Stomach smooth muscle (tissue), 2 donors: ENCODE measurements at regions not wholly inside any gene's neighbourhood (a gene's known extent, or its start where the extent isn't known, plus 50 kb on each side); places are given as distances from the start of the nearest gene placed in this dataset.
"Not testable (repeated sequence)": the region's sequence is repeated elsewhere in the genome, so short reads cannot be mapped to it uniquely, and the experiment has no call there.

Experiments
- H3K27ac ChIP-seq: one replicate; pipeline ENCODE4 v1.7.0; 2013; ENCODE audit warnings: mild to moderate bottlenecking, low read length, inconsistent platforms
- H3K27me3 ChIP-seq, 2 donors: one replicate each; pipeline ENCODE4 v1.7.0; 2013; ENCODE audit warnings: low read length in 2 of 2; ENCODE audit not compliant: insufficient read depth in 2 of 2, control insufficient read depth in 1 of 2
- H3K36me3 ChIP-seq, 2 donors: one replicate each; pipeline ENCODE4 v1.7.0; 2013; ENCODE audit warnings: low read length in 2 of 2; ENCODE audit not compliant: control insufficient read depth in 2 of 2, insufficient read depth in 2 of 2
- H3K4me1 ChIP-seq: one replicate; pipeline ENCODE4 v1.7.0; 2013; ENCODE audit warnings: low read length; ENCODE audit not compliant: control insufficient read depth, insufficient read depth
- H3K4me3 ChIP-seq, 2 donors: one replicate each; pipeline ENCODE4 v1.7.0; 2013; ENCODE audit warnings: low read length in 2 of 2
- H3K9ac ChIP-seq, 2 donors: one replicate each; pipeline ENCODE4 v1.7.0; 2013; ENCODE audit warnings: low read length in 2 of 2, mild to moderate bottlenecking in 1 of 2
- H3K9me3 ChIP-seq, 2 donors: one replicate each; pipeline ENCODE4 v1.7.0; 2013; ENCODE audit warnings: low read length in 2 of 2; ENCODE audit not compliant: control insufficient read depth in 2 of 2
- donor health status: healthy.
- donor health status: Pancreatic carcinoma.

- no peak overlapping the region for H3K9ac ChIP-seq
- no peak overlapping the region for H3K27ac ChIP-seq
- H3K36me3 ChIP-seq: no peaks in the 10 kb centered on the region
- peaks cover 0 to 3% of the 10 kb centered on the region in 2 donors for H3K9me3 ChIP-seq
- H3K4me3 ChIP-seq: no peak overlapping the region
- no peaks in the 10 kb centered on the region for H3K4me1 ChIP-seq
- H3K27me3 ChIP-seq: no peaks in the 10 kb centered on the region
Measured at GRCh38 chr3:176349706-176350105, 847.6 kb downstream of the TBL1XR1 start.

- peaks cover 0 to 3% of the 10 kb centered on the region in 2 donors for H3K9me3 ChIP-seq
- no peaks in the 10 kb centered on the region for H3K27me3 ChIP-seq
- H3K27ac ChIP-seq: no peak overlapping the region
- no peak overlapping the region for H3K9ac ChIP-seq
- no peaks in the 10 kb centered on the region for H3K36me3 ChIP-seq
- H3K4me1 ChIP-seq: no peaks in the 10 kb centered on the region
- no peak overlapping the region for H3K4me3 ChIP-seq
Measured at GRCh38 chr3:176347424-176348146, 849.7 kb downstream of the TBL1XR1 start.

GRCh38 chr3:176341963-176342362 is 855.3 kb downstream of the TBL1XR1 start:
- Histone ChIP-seq H3K9ac (no peak overlapping the region), H3K27ac (no peak overlapping the region), H3K36me3 (no peaks in the 10 kb centered on the region), H3K4me3 (no peak overlapping the region), H3K4me1 (no peaks in the 10 kb centered on the region), H3K9me3 (peaks cover 0 to 3% of the 10 kb centered on the region in 2 donors), H3K27me3 (no peaks in the 10 kb centered on the region)

- Histone ChIP-seq H3K4me1 (no peaks in the 10 kb centered on the region), H3K27ac (no peak overlapping the region), H3K9me3 (no peaks in the 10 kb centered on the region)
Measured at GRCh38 chr3:176328666-176329065, 868.6 kb downstream of the TBL1XR1 start.

GRCh38 chr3:176328198-176328597 is 869.1 kb downstream of the TBL1XR1 start:
- H3K4me1 ChIP-seq: no peaks in the 10 kb centered on the region
- H3K4me3 ChIP-seq: no peak overlapping the region
- H3K9me3 ChIP-seq: no peaks in the 10 kb centered on the region
- no peaks in the 10 kb centered on the region for H3K27me3 ChIP-seq
- H3K36me3 ChIP-seq: no peaks in the 10 kb centered on the region
- H3K27ac ChIP-seq: no peak overlapping the region
- H3K9ac ChIP-seq: no peak overlapping the region

More at GRCh38 chr3:176328666-176329065, 868.6 kb downstream of the TBL1XR1 start:
- Histone ChIP-seq H3K9ac (no peak overlapping the region), H3K36me3 (no peaks in the 10 kb centered on the region), H3K27me3 (no peaks in the 10 kb centered on the region), H3K4me3 (no peak overlapping the region)

GRCh38 chr3:176326894-176327490 is 870.3 kb downstream of the TBL1XR1 start:
- H3K4me1 ChIP-seq, H3K27me3 ChIP-seq, H3K9ac ChIP-seq, H3K9me3 ChIP-seq, H3K4me3 ChIP-seq, H3K27ac ChIP-seq, H3K36me3 ChIP-seq: not testable (repeated sequence)

GRCh38 chr3:176321532-176321931 is 875.8 kb downstream of the TBL1XR1 start:
- H3K4me3 ChIP-seq, H3K36me3 ChIP-seq, H3K4me1 ChIP-seq, H3K9me3 ChIP-seq, H3K27me3 ChIP-seq, H3K9ac ChIP-seq, H3K27ac ChIP-seq: not testable (repeated sequence)

- Histone ChIP-seq H3K4me3 (no peak overlapping the region), H3K4me1 (no peaks in the 10 kb centered on the region), H3K9me3 (no peaks in the 10 kb centered on the region)
Measured at GRCh38 chr3:176321099-176321498, 876.2 kb downstream of the TBL1XR1 start.

GRCh38 chr3:176313426-176313825 is 883.9 kb downstream of the TBL1XR1 start:
- Histone ChIP-seq H3K4me3 (no peak overlapping the region), H3K27ac (no peak overlapping the region), H3K4me1 (no peaks in the 10 kb centered on the region), H3K27me3 (no peaks in the 10 kb centered on the region), H3K9ac (no peak overlapping the region), H3K9me3 (no peaks in the 10 kb centered on the region), H3K36me3 (no peaks in the 10 kb centered on the region)

More at GRCh38 chr3:176321099-176321498, 876.2 kb downstream of the TBL1XR1 start:
- H3K27ac ChIP-seq: no peak overlapping the region
- no peaks in the 10 kb centered on the region for H3K27me3 ChIP-seq
- no peaks in the 10 kb centered on the region for H3K36me3 ChIP-seq
- H3K9ac ChIP-seq: no peak overlapping the region

GRCh38 chr3:176310641-176311040 is 886.6 kb downstream of the TBL1XR1 start:
- no peak overlapping the region for H3K9ac ChIP-seq
- no peak overlapping the region for H3K4me3 ChIP-seq
- H3K9me3 ChIP-seq: no peaks in the 10 kb centered on the region
- H3K36me3 ChIP-seq: no peaks in the 10 kb centered on the region
- no peaks in the 10 kb centered on the region for H3K27me3 ChIP-seq
- no peaks in the 10 kb centered on the region for H3K4me1 ChIP-seq
- no peak overlapping the region for H3K27ac ChIP-seq

GRCh38 chr3:176302271-176302670 is 895.0 kb downstream of the TBL1XR1 start:
- Histone ChIP-seq H3K9me3 (no peaks in the 10 kb centered on the region), H3K36me3 (no peaks in the 10 kb centered on the region), H3K4me1 (no peaks in the 10 kb centered on the region), H3K27ac (no peak overlapping the region), H3K4me3 (no peak overlapping the region), H3K27me3 (no peaks in the 10 kb centered on the region), H3K9ac (no peak overlapping the region)
